ENCODE measurements at regions not wholly inside any gene's neighbourhood (a gene's known extent, or its start where the extent isn't known, plus 50 kb on each side); places are given as distances from the start of the nearest gene placed in this dataset.
"Not testable (repeated sequence)": the region's sequence is repeated elsewhere in the genome, so short reads cannot be mapped to it uniquely, and the experiment has no call there.

- no peak for DNase-seq
These were observed 395.7 kb upstream of the NRG3 start for GRCh38 chr10:81479316-81479715.

GRCh38 chr10:81496626-81497025 is 378.4 kb upstream of the NRG3 start:
- DNase-seq: no peak

GRCh38 chr10:81498011-81498551 is 376.9 kb upstream of the NRG3 start:
- DNase-seq: no peak

GRCh38 chr10:81502677-81503359 is 372.2 kb upstream of the NRG3 start:
- no peak for DNase-seq

- DNase-seq: not testable (repeated sequence)
These were observed 369.2 kb upstream of the NRG3 start for GRCh38 chr10:81505777-81506176.

GRCh38 chr10:81514811-81515210 is 360.2 kb upstream of the NRG3 start:
- no peak for DNase-seq

GRCh38 chr10:81520688-81521087 is 354.3 kb upstream of the NRG3 start:
- DNase-seq: no peak

GRCh38 chr10:81524467-81524866 is 350.5 kb upstream of the NRG3 start:
- no peak for DNase-seq

- DNase-seq: no peak
These were observed 342.6 kb upstream of the NRG3 start for GRCh38 chr10:81532403-81532802.

GRCh38 chr10:81534991-81535390 is 340.0 kb upstream of the NRG3 start:
- no peak for DNase-seq

- DNase-seq: no peak
These were observed 333.5 kb upstream of the NRG3 start for GRCh38 chr10:81541517-81541916.

GRCh38 chr10:81546243-81546642 is 328.8 kb upstream of the NRG3 start:
- DNase-seq: no peak

- no peak for DNase-seq
These were observed 326.8 kb upstream of the NRG3 start for GRCh38 chr10:81548160-81548559.

GRCh38 chr10:81564143-81564542 is 310.9 kb upstream of the NRG3 start:
- no peak for DNase-seq

GRCh38 chr10:81569488-81569887 is 305.5 kb upstream of the NRG3 start:
- no peak for DNase-seq

- DNase-seq: no peak
These were observed 304.6 kb upstream of the NRG3 start for GRCh38 chr10:81570349-81570748.

GRCh38 chr10:81570878-81571794 is 303.9 kb upstream of the NRG3 start:
- no peak for DNase-seq

- no peak for DNase-seq
These were observed 300.0 kb upstream of the NRG3 start for GRCh38 chr10:81575036-81575435.

GRCh38 chr10:81576336-81576735 is 298.7 kb upstream of the NRG3 start:
- DNase-seq: no peak

- no peak for DNase-seq
These were observed 280.0 kb upstream of the NRG3 start for GRCh38 chr10:81594991-81595390.

GRCh38 chr10:81600185-81600584 is 274.8 kb upstream of the NRG3 start:
- DNase-seq: no peak

GRCh38 chr10:81603106-81603620 is 271.8 kb upstream of the NRG3 start:
- no peak for DNase-seq

- not testable (repeated sequence) for DNase-seq
These were observed 230.5 kb upstream of the NRG3 start for GRCh38 chr10:81644485-81644884.

- no peak for DNase-seq
These were observed 219.0 kb upstream of the NRG3 start for GRCh38 chr10:81655986-81656385.
